ENCODE measurements at regions not wholly inside any gene's neighbourhood (a gene's known extent, or its start where the extent isn't known, plus 50 kb on each side); places are given as distances from the start of the nearest gene placed in this dataset.

- no peaks in the 10 kb centered on the region for H3K79me2 ChIP-seq (ENCODE audit: control insufficient read depth, insufficient read depth, low read length)
- H3K9me3 ChIP-seq (ENCODE audit: control insufficient read depth, low read depth, low read length), result no peaks in the 10 kb centered on the region
- H3K4me3 ChIP-seq (ENCODE audit: control insufficient read depth in 2 of 3, extremely low read depth in 1 of 3, insufficient read depth in 2 of 3, low read depth in 1 of 3, low read length in 3 of 3), result no peak overlapping the region
- no peak for FAIRE-seq
- no peaks in the 10 kb centered on the region for H4K20me1 ChIP-seq (ENCODE audit: control insufficient read depth, extremely low read depth, insufficient read depth, low read length)
- dilution Hi-C loops (cut with MboI; ENCODE audit: extremely low pct_ligation_motif_present, low sequenced_read_pairs), result no loop called here
- H3K27ac ChIP-seq (ENCODE audit: control insufficient read depth, insufficient read depth, low read length), result no peak overlapping the region
- no peak for DNase-seq (ENCODE audit: low read depth, low spot score)
- H3K27me3 ChIP-seq (ENCODE audit: control insufficient read depth, extremely low read depth, insufficient read depth, low read length), result no peaks in the 10 kb centered on the region
- no peak for TF ChIP-seq EZH2 (IDR thresholded peaks at IDR 0.05; ENCODE audit: low read length)
- H3K4me1 ChIP-seq (ENCODE audit: control insufficient read depth, extremely low read depth, insufficient read depth, low read length), result peaks cover 21% of the 10 kb centered on the region
- no peaks in the 10 kb centered on the region for H3K9me1 ChIP-seq (ENCODE audit: control insufficient read depth, extremely low read depth, insufficient read depth, low read length)
- no peak overlapping the region for H2AFZ ChIP-seq (ENCODE audit: control insufficient read depth, low read length)
- H3K4me2 ChIP-seq (ENCODE audit: control insufficient read depth, extremely low read depth, insufficient read depth, low read depth, low read length), result no peak overlapping the region
- no peak overlapping the region for H3K9ac ChIP-seq (ENCODE audit: control insufficient read depth, extremely low read depth, insufficient read depth, low read length)
- H3K36me3 ChIP-seq (ENCODE audit: control insufficient read depth in 2 of 2, extremely low read depth in 1 of 2, insufficient read depth in 2 of 2, low read length in 2 of 2), result no peaks in the 10 kb centered on the region
Observed at GRCh38 chr4:130714006-130714405, 1618.1 kb downstream of the C4orf33 start.

- FAIRE-seq (no peak), DNase-seq (ENCODE audit: low read depth, low spot score) (no peak)
- Histone ChIP-seq H3K27me3 (ENCODE audit: control insufficient read depth, extremely low read depth, insufficient read depth, low read length) (no peaks in the 10 kb centered on the region), H4K20me1 (ENCODE audit: control insufficient read depth, extremely low read depth, insufficient read depth, low read length) (no peaks in the 10 kb centered on the region), H3K9ac (ENCODE audit: control insufficient read depth, extremely low read depth, insufficient read depth, low read length) (no peak overlapping the region), H3K36me3 (ENCODE audit: control insufficient read depth in 2 of 2, extremely low read depth in 1 of 2, insufficient read depth in 2 of 2, low read length in 2 of 2) (no peaks in the 10 kb centered on the region), H3K9me3 (ENCODE audit: control insufficient read depth, low read depth, low read length) (no peaks in the 10 kb centered on the region), H3K4me3 (ENCODE audit: control insufficient read depth in 2 of 3, extremely low read depth in 1 of 3, insufficient read depth in 2 of 3, low read depth in 1 of 3, low read length in 3 of 3) (no peak overlapping the region), H3K27ac (ENCODE audit: control insufficient read depth, insufficient read depth, low read length) (no peak overlapping the region), H3K4me1 (ENCODE audit: control insufficient read depth, extremely low read depth, insufficient read depth, low read length) (peaks cover 3% of the 10 kb centered on the region), H3K9me1 (ENCODE audit: control insufficient read depth, extremely low read depth, insufficient read depth, low read length) (no peaks in the 10 kb centered on the region), H3K4me2 (ENCODE audit: control insufficient read depth, extremely low read depth, insufficient read depth, low read depth, low read length) (no peak overlapping the region), H2AFZ (ENCODE audit: control insufficient read depth, low read length) (no peak overlapping the region), H3K79me2 (ENCODE audit: control insufficient read depth, insufficient read depth, low read length) (no peaks in the 10 kb centered on the region)
- dilution Hi-C loops (cut with MboI; ENCODE audit: extremely low pct_ligation_motif_present, low sequenced_read_pairs), result no loop called here
- no peak for TF ChIP-seq EZH2 (IDR thresholded peaks at IDR 0.05; ENCODE audit: low read length)
- TF ChIP-seq CTCF (optimal IDR thresholded peaks at IDR 0.05 in 1 of 3, IDR thresholded peaks at IDR 0.05 in 1 of 3, conservative IDR thresholded peaks at IDR 0.05 in 1 of 3; ENCODE audit: extremely low read depth in 1 of 3, insufficient read depth in 2 of 3, low read length in 3 of 3), result no peak
Observed at GRCh38 chr4:130722361-130722760, 1626.4 kb downstream of the C4orf33 start.

GRCh38 chr4:130736436-130737185 lies 1640.7 kb downstream of the C4orf33 start:
- no peaks in the 10 kb centered on the region for H3K9me3 ChIP-seq (ENCODE audit: control insufficient read depth, low read depth, low read length)
- no peaks in the 10 kb centered on the region for H3K27me3 ChIP-seq (ENCODE audit: control insufficient read depth, extremely low read depth, insufficient read depth, low read length)
- H3K79me2 ChIP-seq (ENCODE audit: control insufficient read depth, insufficient read depth, low read length), result no peaks in the 10 kb centered on the region
- H3K4me1 ChIP-seq (ENCODE audit: control insufficient read depth, extremely low read depth, insufficient read depth, low read length), result no peaks in the 10 kb centered on the region
- H3K9me1 ChIP-seq (ENCODE audit: control insufficient read depth, extremely low read depth, insufficient read depth, low read length), result no peaks in the 10 kb centered on the region
- DNase-seq (ENCODE audit: low read depth, low spot score) (no peak), FAIRE-seq (no peak)
- H3K9ac ChIP-seq (ENCODE audit: control insufficient read depth, extremely low read depth, insufficient read depth, low read length), result no peak overlapping the region
- TF ChIP-seq CTCF (optimal IDR thresholded peaks at IDR 0.05 in 1 of 3, IDR thresholded peaks at IDR 0.05 in 1 of 3, conservative IDR thresholded peaks at IDR 0.05 in 1 of 3; ENCODE audit: extremely low read depth in 1 of 3, insufficient read depth in 2 of 3, low read length in 3 of 3), result no peak
- no peak for TF ChIP-seq EZH2 (IDR thresholded peaks at IDR 0.05; ENCODE audit: low read length)
- no peak overlapping the region for H3K27ac ChIP-seq (ENCODE audit: control insufficient read depth, insufficient read depth, low read length)
- no peak overlapping the region for H2AFZ ChIP-seq (ENCODE audit: control insufficient read depth, low read length)
- no peak overlapping the region for H3K4me2 ChIP-seq (ENCODE audit: control insufficient read depth, extremely low read depth, insufficient read depth, low read depth, low read length)
- dilution Hi-C loops (cut with MboI; ENCODE audit: extremely low pct_ligation_motif_present, low sequenced_read_pairs), result no loop called here
- H3K4me3 ChIP-seq (ENCODE audit: control insufficient read depth in 2 of 3, extremely low read depth in 1 of 3, insufficient read depth in 2 of 3, low read depth in 1 of 3, low read length in 3 of 3), result no peak overlapping the region
- H4K20me1 ChIP-seq (ENCODE audit: control insufficient read depth, extremely low read depth, insufficient read depth, low read length), result no peaks in the 10 kb centered on the region
- H3K36me3 ChIP-seq (ENCODE audit: control insufficient read depth in 2 of 2, extremely low read depth in 1 of 2, insufficient read depth in 2 of 2, low read length in 2 of 2), result no peaks in the 10 kb centered on the region
